ENCODE measurements at regions not wholly inside any gene's neighbourhood (a gene's known extent, or its start where the extent isn't known, plus 50 kb on each side); places are given as distances from the start of the nearest gene placed in this dataset.
"Not testable (repeated sequence)": the region's sequence is repeated elsewhere in the genome, so short reads cannot be mapped to it uniquely, and the experiment has no call there.

DNA sequence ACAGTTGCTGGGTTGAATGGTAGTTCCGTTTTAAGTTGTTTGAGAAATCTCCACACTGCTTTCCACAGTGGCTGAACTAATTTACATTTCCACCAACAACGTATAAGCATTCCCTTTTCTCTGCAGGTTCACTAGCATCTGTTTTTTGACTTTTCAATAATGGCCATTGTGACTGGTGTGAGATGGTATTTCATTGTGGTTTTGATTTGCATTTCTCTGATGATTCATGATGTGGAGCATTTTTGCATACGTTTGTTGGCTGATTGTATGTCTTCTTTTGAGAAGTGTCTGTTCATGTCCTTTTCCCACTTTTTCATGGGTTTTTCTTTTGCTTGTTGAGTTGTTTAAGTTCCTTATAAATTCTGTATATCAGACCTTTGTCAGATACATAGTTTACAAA, 150.2 kb upstream of the MAP3K1 start:
- H3K9ac ChIP-seq (ENCODE audit: low read length); H3K27me3 ChIP-seq (ENCODE audit: control insufficient read depth, insufficient read depth, low read length); H3K36me3 ChIP-seq (ENCODE audit: control insufficient read depth, insufficient read depth, low read length); H3K9me3 ChIP-seq (ENCODE audit: control insufficient read depth, low read length); H3K4me3 ChIP-seq (ENCODE audit: low read length): not testable (repeated sequence)
- peaks cover 16% of the 10 kb centered on the region for H3K4me1 ChIP-seq (ENCODE audit: control insufficient read depth, insufficient read depth, low read length)

DNA sequence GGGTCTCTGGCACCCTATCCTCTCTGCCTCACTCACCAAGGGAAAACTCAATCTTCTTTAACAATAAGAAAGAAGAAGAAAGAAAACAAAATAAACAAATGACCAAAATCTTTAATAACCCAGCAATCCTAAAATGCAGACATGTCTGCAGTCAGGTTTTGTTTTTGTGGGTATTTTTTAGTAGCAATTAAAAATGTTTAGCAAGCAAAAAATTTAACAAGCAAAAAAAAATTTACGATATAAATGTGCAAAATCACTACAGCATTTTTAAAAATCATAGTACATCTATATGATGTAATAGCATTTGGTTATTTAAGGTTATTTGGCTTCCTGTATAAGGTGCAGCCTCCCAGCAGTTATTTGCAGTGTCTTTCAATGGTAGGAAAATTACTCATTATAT, 151.3 kb upstream of the MAP3K1 start:
- peaks cover 9% of the 10 kb centered on the region for H3K4me1 ChIP-seq (ENCODE audit: control insufficient read depth, insufficient read depth, low read length)
- no peak overlapping the region for H3K4me3 ChIP-seq (ENCODE audit: low read length)
- H3K9me3 ChIP-seq (ENCODE audit: control insufficient read depth, low read length), result no peaks in the 10 kb centered on the region
- H3K27me3 ChIP-seq (ENCODE audit: control insufficient read depth, insufficient read depth, low read length), result no peaks in the 10 kb centered on the region
- no peak overlapping the region for H3K9ac ChIP-seq (ENCODE audit: low read length)
- no peaks in the 10 kb centered on the region for H3K36me3 ChIP-seq (ENCODE audit: control insufficient read depth, insufficient read depth, low read length)

DNA sequence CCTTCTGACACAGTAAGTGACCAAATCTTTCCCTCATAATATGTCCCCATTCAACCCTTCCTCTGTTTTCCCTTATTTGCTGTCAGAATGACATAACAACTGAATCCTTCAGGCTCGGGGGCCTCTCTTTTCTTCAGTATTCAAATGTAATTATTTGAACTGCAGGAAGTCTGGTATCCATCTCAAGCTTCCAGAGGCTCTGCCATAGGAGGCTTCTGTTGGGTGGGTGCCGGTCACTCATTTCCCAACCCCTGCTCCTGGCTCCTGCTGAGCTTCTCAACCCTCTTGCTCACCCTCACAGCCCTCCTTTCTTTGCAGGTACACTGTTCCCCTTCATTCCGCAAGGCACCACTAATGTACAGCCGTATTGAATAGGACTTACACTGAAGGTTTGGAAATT, 151.8 kb upstream of the MAP3K1 start:
- Histone ChIP-seq H3K4me3 (ENCODE audit: low read length) (no peak overlapping the region), H3K4me1 (ENCODE audit: control insufficient read depth, insufficient read depth, low read length) (peaks cover 9% of the 10 kb centered on the region)

DNA sequence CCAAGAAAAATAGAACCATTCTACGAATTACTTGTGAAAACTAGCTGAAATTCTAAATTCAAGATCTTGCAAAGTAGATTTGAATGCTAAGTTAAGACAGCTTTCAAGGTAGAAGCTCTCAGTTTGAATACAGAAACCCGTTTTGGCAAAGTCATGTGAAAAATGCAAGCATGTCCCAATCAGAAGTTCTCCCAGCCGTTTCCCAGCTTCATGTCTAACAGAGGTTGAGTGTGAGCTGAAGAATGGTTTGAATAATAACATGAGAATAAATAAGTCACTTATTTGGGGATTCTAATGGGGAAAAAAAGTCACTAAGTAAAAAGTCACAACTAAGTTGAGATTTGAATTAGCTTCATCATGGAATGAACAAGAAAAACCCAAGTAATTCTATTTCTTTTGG, 152.5 kb upstream of the MAP3K1 start:
- H3K9me3 ChIP-seq (ENCODE audit: control insufficient read depth, low read length), result no peaks in the 10 kb centered on the region
- H3K9ac ChIP-seq (ENCODE audit: low read length), result no peak overlapping the region
- no peaks in the 10 kb centered on the region for H3K27me3 ChIP-seq (ENCODE audit: control insufficient read depth, insufficient read depth, low read length)
- no peaks in the 10 kb centered on the region for H3K36me3 ChIP-seq (ENCODE audit: control insufficient read depth, insufficient read depth, low read length)
- H3K4me3 ChIP-seq (ENCODE audit: low read length), result no peak overlapping the region
- peaks cover 12% of the 10 kb centered on the region for H3K4me1 ChIP-seq (ENCODE audit: control insufficient read depth, insufficient read depth, low read length)

More for the DNA sequence above, 151.8 kb upstream of the MAP3K1 start:
- Histone ChIP-seq H3K36me3 (ENCODE audit: control insufficient read depth, insufficient read depth, low read length) (no peaks in the 10 kb centered on the region), H3K9me3 (ENCODE audit: control insufficient read depth, low read length) (no peaks in the 10 kb centered on the region), H3K9ac (ENCODE audit: low read length) (no peak overlapping the region), H3K27me3 (ENCODE audit: control insufficient read depth, insufficient read depth, low read length) (no peaks in the 10 kb centered on the region)

DNA sequence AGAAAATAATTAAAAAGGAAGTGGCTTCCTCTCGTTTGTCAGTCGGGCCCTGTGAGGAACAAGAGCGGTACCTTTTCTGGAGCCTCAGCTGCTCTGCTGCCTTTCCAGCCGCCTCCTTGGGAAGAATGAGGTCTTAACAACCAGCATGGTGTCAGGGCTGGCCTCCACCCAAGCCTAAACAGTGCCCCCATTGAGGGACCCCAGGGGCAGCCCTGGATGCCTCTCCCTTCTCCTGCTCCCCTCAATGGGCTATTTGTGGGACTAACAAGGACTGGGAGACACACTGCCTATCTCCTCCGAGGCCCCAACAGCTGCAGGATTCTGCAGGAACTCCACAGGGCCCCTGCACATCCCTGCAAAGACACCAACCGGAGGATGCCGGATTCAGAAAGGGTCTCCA, 155.4 kb upstream of the MAP3K1 start:
- Histone ChIP-seq H3K4me3 (ENCODE audit: low read length) (no peak overlapping the region), H3K27me3 (ENCODE audit: control insufficient read depth, insufficient read depth, low read length) (no peaks in the 10 kb centered on the region), H3K4me1 (ENCODE audit: control insufficient read depth, insufficient read depth, low read length) (peaks cover 17% of the 10 kb centered on the region), H3K36me3 (ENCODE audit: control insufficient read depth, insufficient read depth, low read length) (no peaks in the 10 kb centered on the region), H3K9ac (ENCODE audit: low read length) (no peak overlapping the region), H3K9me3 (ENCODE audit: control insufficient read depth, low read length) (no peaks in the 10 kb centered on the region)

DNA sequence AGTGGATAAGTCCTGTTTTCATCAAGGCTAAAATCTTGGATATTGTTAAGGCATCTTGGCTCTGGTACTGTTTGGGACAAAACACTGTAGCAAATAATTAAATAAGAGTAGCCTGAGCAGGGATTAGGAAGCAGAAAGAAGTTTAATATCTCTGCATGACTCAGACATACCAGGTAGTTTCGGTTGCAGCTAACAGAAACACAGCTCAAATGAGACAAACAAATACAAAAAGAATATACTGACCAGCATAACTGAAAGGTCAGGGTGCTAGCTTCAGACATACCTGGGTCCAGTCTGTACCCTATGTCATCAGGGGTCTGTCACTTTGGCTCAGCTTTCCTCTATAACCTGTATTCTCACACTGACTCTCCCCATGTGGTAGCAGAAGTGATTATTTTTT, 156.4 kb upstream of the MAP3K1 start:
- H3K9ac ChIP-seq (ENCODE audit: low read length), result no peak overlapping the region
- no peaks in the 10 kb centered on the region for H3K27me3 ChIP-seq (ENCODE audit: control insufficient read depth, insufficient read depth, low read length)
- H3K4me1 ChIP-seq (ENCODE audit: control insufficient read depth, insufficient read depth, low read length), result peaks cover 17% of the 10 kb centered on the region
- no peaks in the 10 kb centered on the region for H3K36me3 ChIP-seq (ENCODE audit: control insufficient read depth, insufficient read depth, low read length)
- H3K9me3 ChIP-seq (ENCODE audit: control insufficient read depth, low read length), result no peaks in the 10 kb centered on the region
- no peak overlapping the region for H3K4me3 ChIP-seq (ENCODE audit: low read length)

DNA sequence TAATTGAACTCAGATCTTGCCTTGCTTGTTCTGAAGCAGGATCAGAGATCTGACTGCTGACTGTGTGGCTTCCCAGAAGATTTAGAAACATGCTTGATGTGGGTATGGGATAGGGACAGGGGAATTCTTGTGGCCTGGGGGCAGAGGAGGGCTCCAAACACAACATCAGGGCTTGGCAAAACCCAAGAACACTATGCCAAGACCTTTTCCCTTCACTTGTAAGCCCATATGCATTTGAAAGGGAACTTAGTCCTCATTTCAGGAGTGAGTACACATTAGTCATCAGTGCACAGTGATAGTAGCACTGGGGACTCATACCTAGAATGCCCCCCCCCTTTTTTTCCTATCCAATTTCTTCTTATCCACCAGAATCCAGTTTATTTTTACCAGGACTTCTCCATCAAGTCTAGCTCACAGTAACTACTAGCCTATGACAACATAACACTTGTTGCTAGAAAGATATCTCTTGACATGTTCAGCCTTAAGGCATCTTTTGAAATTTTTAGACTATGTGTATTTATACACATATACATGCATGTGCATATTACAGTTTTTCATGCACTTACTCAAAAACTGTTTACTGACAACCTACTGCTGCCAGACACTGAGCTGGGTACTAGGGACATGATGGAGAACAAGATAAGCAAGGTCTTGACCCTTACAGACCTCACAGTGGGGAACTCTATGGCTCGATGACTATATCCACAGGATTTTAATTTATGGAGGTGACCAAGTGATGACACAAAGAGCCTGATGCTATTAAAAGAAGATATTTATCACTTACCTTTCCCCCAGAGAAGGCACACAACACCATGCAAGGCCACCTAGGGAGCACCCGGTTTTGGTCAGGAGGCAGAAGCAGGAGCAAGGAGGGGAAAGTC, 158.3 kb upstream of the MAP3K1 start:
- Histone ChIP-seq H3K27me3 (ENCODE audit: control insufficient read depth, insufficient read depth, low read length) (no peaks in the 10 kb centered on the region), H3K4me1 (ENCODE audit: control insufficient read depth, insufficient read depth, low read length) (peaks cover 17% of the 10 kb centered on the region), H3K9me3 (ENCODE audit: control insufficient read depth, low read length) (no peaks in the 10 kb centered on the region), H3K9ac (ENCODE audit: low read length) (no peak overlapping the region), H3K36me3 (ENCODE audit: control insufficient read depth, insufficient read depth, low read length) (no peaks in the 10 kb centered on the region), H3K4me3 (ENCODE audit: low read length) (no peak overlapping the region)

DNA sequence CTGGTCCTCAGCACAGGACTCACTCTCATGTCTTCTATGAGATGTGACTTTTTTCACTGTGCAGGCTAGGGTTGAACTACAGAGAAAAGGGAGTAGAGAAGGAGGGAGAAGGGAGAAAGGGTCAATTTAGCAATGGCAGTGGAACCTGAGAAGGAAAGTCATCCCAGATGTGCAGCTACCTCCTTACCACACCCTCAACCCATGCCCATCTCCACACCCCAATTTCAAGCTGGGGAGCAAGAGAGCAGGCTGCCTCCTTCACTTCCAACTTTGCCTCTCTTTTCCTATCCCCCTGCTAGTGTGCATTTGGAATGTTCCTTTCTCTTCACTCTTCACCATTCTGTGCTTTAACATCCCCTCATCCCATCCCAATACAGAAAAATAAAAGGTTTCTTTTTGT, 163.5 kb upstream of the MAP3K1 start:
- no peaks in the 10 kb centered on the region for H3K9me3 ChIP-seq (ENCODE audit: control insufficient read depth, low read length)
- H3K9ac ChIP-seq (ENCODE audit: low read length), result no peak overlapping the region
- H3K4me1 ChIP-seq (ENCODE audit: control insufficient read depth, insufficient read depth, low read length), result peaks cover 27% of the 10 kb centered on the region
- H3K36me3 ChIP-seq (ENCODE audit: control insufficient read depth, insufficient read depth, low read length), result no peaks in the 10 kb centered on the region
- no peaks in the 10 kb centered on the region for H3K27me3 ChIP-seq (ENCODE audit: control insufficient read depth, insufficient read depth, low read length)
- H3K4me3 ChIP-seq (ENCODE audit: low read length), result no peak overlapping the region

DNA sequence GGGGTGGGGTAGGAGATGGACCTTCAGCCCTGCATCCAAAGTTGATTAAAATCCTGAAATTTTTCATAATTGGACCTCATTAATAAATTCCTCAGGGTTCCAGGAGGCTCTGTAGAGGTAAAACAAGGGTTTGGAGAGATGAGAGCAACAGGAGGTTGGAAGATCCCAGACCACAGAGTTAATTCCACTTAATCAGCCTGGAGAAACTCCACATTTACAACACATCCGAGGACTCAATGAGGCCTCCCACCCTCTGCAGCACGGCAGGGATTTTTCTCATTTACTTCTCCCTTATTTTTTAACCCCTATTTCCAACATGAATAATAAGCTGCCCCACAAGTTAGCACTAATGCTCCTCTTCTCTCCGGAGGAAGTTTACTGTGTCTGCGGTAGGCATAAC, 165.0 kb upstream of the MAP3K1 start:
- H3K27me3 ChIP-seq (ENCODE audit: control insufficient read depth, insufficient read depth, low read length), result no peaks in the 10 kb centered on the region
- no peaks in the 10 kb centered on the region for H3K9me3 ChIP-seq (ENCODE audit: control insufficient read depth, low read length)
- no peak overlapping the region for H3K4me3 ChIP-seq (ENCODE audit: low read length)
- no peak overlapping the region for H3K9ac ChIP-seq (ENCODE audit: low read length)
- H3K36me3 ChIP-seq (ENCODE audit: control insufficient read depth, insufficient read depth, low read length), result no peaks in the 10 kb centered on the region
- peaks cover 34% of the 10 kb centered on the region for H3K4me1 ChIP-seq (ENCODE audit: control insufficient read depth, insufficient read depth, low read length)

DNA sequence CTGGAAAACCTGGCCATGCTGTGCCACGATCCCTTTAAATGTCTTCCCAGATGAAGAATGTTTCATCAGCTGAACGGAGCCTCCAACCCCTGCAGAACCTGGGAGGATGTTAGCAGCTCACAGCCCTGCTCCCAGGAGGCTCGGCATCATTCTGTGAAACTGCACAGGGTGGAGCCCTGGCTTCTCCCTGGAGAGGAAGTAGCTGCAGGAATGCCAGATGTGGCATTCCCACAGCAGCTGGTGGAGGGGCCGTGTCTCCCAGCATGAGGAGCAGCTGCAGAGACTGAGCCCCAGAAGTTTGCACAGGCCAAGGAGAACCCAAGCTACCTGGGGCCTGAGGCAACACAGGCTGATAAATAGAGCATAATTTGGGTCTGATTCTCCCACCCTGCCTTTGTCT, 165.8 kb upstream of the MAP3K1 start:
- Histone ChIP-seq H3K4me3 (ENCODE audit: low read length) (no peak overlapping the region), H3K9ac (ENCODE audit: low read length) (no peak overlapping the region), H3K9me3 (ENCODE audit: control insufficient read depth, low read length) (no peaks in the 10 kb centered on the region), H3K36me3 (ENCODE audit: control insufficient read depth, insufficient read depth, low read length) (no peaks in the 10 kb centered on the region), H3K4me1 (ENCODE audit: control insufficient read depth, insufficient read depth, low read length) (peaks cover 41% of the 10 kb centered on the region), H3K27me3 (ENCODE audit: control insufficient read depth, insufficient read depth, low read length) (no peaks in the 10 kb centered on the region)

DNA sequence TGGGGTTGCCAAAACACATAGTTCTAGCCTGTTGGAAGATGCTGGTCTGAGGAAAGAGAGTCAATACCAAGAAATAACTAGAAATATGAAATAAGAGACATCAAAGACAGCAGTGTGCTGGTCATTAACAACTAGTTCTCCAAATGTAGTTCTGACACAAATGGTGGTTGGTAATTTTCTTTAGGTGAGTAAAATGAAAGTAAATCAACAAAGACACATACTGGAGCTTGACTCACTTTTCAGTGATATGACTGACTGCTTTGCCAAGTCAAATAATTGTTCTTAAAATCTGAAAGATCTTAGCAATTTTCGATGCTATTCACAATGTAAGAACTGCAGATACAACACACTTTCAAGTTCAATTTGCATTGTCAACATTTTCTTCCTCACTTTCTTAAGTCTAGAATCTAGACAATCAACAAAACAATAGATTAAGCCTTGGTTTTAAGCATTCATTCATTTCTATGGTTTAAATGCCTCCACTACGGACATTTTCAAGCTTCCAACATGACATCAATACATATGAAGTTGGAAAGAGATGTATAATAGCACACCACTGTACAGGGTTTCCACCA, 166.8 kb upstream of the MAP3K1 start:
- H3K27me3 ChIP-seq (ENCODE audit: control insufficient read depth, insufficient read depth, low read length), result no peaks in the 10 kb centered on the region
- H3K4me3 ChIP-seq (ENCODE audit: low read length), result no peak overlapping the region

DNA sequence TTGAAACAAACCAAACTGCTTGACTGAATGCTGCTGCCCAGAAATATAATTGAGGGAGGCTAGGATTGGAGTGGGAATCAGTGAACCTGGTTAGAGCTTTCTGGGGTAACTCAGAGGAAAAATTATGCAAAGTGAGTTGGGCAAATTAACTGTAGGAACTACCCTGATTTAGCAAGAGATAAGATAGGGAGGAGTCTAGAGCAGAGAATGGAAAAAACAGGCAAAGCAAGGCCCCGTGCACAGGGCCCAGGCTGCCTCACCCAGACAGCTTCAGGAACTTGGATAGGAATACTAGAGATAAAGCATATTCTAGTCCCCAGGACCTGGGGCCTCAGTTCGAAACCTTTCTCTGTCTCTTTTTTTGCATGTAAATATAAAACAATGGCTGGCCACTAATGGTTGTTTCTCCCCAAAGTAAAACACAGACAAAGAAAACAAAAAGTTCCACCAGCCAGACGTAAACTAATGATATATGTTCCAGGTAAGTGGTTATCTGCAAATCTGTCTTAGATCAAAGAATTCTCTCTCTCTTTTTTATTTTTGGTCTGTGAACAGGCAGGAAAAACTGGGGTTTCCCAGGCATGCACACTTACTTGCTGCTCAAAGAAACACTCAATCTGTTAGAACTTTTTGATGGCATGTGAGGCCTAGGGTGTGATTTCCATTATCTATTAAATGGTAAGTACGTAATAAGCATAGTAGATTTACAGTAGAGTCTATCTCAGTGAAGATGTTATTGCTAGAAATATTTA, 168.1 kb upstream of the MAP3K1 start:
- H3K9ac ChIP-seq (ENCODE audit: low read length), result no peak overlapping the region
- H3K4me1 ChIP-seq (ENCODE audit: control insufficient read depth, insufficient read depth, low read length), result peaks cover 42% of the 10 kb centered on the region
- no peaks in the 10 kb centered on the region for H3K27me3 ChIP-seq (ENCODE audit: control insufficient read depth, insufficient read depth, low read length)
- no peak overlapping the region for H3K4me3 ChIP-seq (ENCODE audit: low read length)
- no peaks in the 10 kb centered on the region for H3K36me3 ChIP-seq (ENCODE audit: control insufficient read depth, insufficient read depth, low read length)
- no peaks in the 10 kb centered on the region for H3K9me3 ChIP-seq (ENCODE audit: control insufficient read depth, low read length)

More for the DNA sequence above, 166.8 kb upstream of the MAP3K1 start:
- Histone ChIP-seq H3K9ac (ENCODE audit: low read length) (no peak overlapping the region), H3K36me3 (ENCODE audit: control insufficient read depth, insufficient read depth, low read length) (no peaks in the 10 kb centered on the region), H3K9me3 (ENCODE audit: control insufficient read depth, low read length) (no peaks in the 10 kb centered on the region), H3K4me1 (ENCODE audit: control insufficient read depth, insufficient read depth, low read length) (peaks cover 42% of the 10 kb centered on the region)

Measured in mucosa of stomach (tissue), 1 donor.